Left forelimb (tissue), 1 donor: ENCODE measurements at regions not wholly inside any gene's neighbourhood (a gene's known extent, or its start where the extent isn't known, plus 50 kb on each side); places are given as distances from the start of the nearest gene placed in this dataset.

Experiments used
- DNase-seq: peaks from one replicate; pipeline ENCODE4 v3.0.0-alpha.2; 2018; ENCODE audit warnings: low spot score

DNA sequence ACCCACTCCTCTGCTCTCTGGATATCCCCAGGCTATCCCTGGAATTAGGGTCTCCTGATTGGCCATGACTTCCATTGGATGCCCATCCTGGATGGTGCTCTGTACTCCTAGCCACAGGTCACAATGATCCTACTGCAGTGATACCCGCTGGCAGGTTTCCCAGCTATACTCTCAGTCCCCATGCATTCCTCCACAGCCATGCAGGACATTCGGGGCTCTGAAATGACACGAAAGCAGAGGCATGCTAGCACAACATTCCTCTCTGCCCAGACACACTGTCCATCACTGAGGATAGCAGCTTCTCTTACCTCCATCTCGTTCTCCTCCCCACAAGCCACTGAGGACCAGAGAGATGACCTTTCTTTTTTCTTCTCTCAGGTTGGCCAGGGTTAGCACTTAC, 51.7 kb upstream of the SPATS2L start:
- DNase-seq, result no peak

DNA sequence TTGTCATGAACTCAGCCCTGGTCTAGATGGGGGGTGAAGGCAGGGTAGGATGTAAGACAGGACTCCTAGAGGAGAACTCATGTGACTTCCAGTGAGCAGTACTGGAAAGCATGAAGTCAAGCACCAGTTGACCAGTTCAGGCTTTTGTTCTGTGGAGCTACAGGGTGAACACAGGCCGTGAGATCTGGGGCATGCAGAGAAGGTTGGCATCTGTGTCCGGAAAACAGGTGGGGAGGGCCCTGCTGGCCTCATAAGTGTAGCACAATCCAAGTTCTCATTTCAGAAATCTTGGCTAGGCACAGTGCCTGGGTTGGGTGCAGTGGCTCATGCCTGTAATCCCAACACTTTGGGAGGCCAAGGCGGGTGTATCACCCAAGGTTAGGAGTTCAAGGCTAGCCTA, 50.9 kb upstream of the SPATS2L start:
- DNase-seq, result no peak
